ENCODE measurements at regions not wholly inside any gene's neighbourhood (a gene's known extent, or its start where the extent isn't known, plus 50 kb on each side); places are given as distances from the start of the nearest gene placed in this dataset.

GRCh38 chr16:86408685-86409084, 101.6 kb upstream of the FOXF1 start:
- Histone ChIP-seq H3K4me1 (no peaks in the 10 kb centered on the region), H3K4me3 (no peak overlapping the region), H3K9me3 (peaks cover 18% of the 10 kb centered on the region), H3K27ac (no peak overlapping the region), H3K4me2 (no peak overlapping the region)
- CTCF ChIA-PET = interaction anchor here (1.4 kb wide), 1 partner anchor 11 kb away, joined by 3 read pairs; no protein-coding TSS in a partner anchor
- ATAC-seq = no peak; a peak in 1 of 6 replicates
- no peak for FAIRE-seq
- TF ChIP-seq MAZ (IDR thresholded peaks at IDR 0.05; ENCODE audit: borderline replicate concordance, low read depth, low read length) (no peak), MAX (IDR thresholded peaks at IDR 0.05) (no peak), JUN (IDR thresholded peaks at IDR 0.05) (no peak), HOXA7 (CRISPR knock-in tag; IDR thresholded peaks at IDR 0.05) (no peak), TFCP2L1 (CRISPR knock-in tag; IDR thresholded peaks at IDR 0.05) (no peak), HOXB5 (CRISPR knock-in tag; IDR thresholded peaks at IDR 0.05) (no peak), RNF2 (IDR thresholded peaks at IDR 0.05; ENCODE audit: borderline replicate concordance, low read depth) (no peak)
- WGBS (ENCODE audit: missing lambda C conversion rate) = 3% methylated on average over 4 of the region's 4 CpGs
- POLR2A ChIA-PET = no interaction called here
- no peak for DNase-seq (ENCODE audit: low read depth in 1 of 2, low spot score in 1 of 2)

- DNase-seq (ENCODE audit: low read depth in 1 of 2, low spot score in 1 of 2) = no peak
- no peak overlapping the region for H3K4me3 ChIP-seq
- no peaks in the 10 kb centered on the region for H3K4me1 ChIP-seq
- POLR2A ChIA-PET = no interaction called here
- ATAC-seq = no peak
- peaks cover 20% of the 10 kb centered on the region for H3K9me3 ChIP-seq
- FAIRE-seq = no peak
- CTCF ChIA-PET = no interaction called here
- no peak overlapping the region for H3K4me2 ChIP-seq
- 26% methylated on average over 2 of the region's 2 CpGs for WGBS (ENCODE audit: missing lambda C conversion rate)
- H3K27ac ChIP-seq = no peak overlapping the region
- TF ChIP-seq ZNF302 (CRISPR knock-in tag; IDR thresholded peaks at IDR 0.05) = no peak
- TF ChIP-seq RFX5 (IDR thresholded peaks at IDR 0.05) = no peak
Observed at GRCh38 chr16:86410081-86410480, 100.2 kb upstream of the FOXF1 start.

GRCh38 chr16:86410529-86410928, 99.8 kb upstream of the FOXF1 start:
- DNase-seq (ENCODE audit: low read depth in 1 of 2, low spot score in 1 of 2) = no peak
- Histone ChIP-seq H3K4me1 (no peaks in the 10 kb centered on the region), H3K4me2 (no peak overlapping the region), H3K9me3 (peaks cover 20% of the 10 kb centered on the region), H3K4me3 (no peak overlapping the region), H3K27ac (no peak overlapping the region)
- ChIA-PET POLR2A (no interaction called here), CTCF (interaction anchor here (0.5 kb wide), 1 partner anchor 439 kb away, joined by 3 read pairs; no protein-coding TSS in a partner anchor)
- TF ChIP-seq MYC (IDR thresholded peaks at IDR 0.05; ENCODE audit: borderline replicate concordance, low read length) (no peak), USF2 (IDR thresholded peaks at IDR 0.05) (peak; percentile 62)
- 12% methylated on average over 5 of the region's 5 CpGs for WGBS (ENCODE audit: missing lambda C conversion rate)
- no peak for ATAC-seq
- FAIRE-seq = no peak

- WGBS (ENCODE audit: missing lambda C conversion rate) = 11% methylated on average over 7 of the region's 7 CpGs
- Histone ChIP-seq H3K4me3 (no peak overlapping the region), H3K4me1 (no peaks in the 10 kb centered on the region), H3K9me3 (peaks cover 23% of the 10 kb centered on the region), H3K27ac (no peak overlapping the region), H3K4me2 (no peak overlapping the region)
- DNase-seq (ENCODE audit: low read depth in 1 of 2, low spot score in 1 of 2) (no peak), FAIRE-seq (no peak), ATAC-seq (no peak)
- ChIA-PET CTCF (no interaction called here), POLR2A (no interaction called here)
- TF ChIP-seq MAX (IDR thresholded peaks at IDR 0.05) = no peak
- TF ChIP-seq HMGXB4 (CRISPR knock-in tag; IDR thresholded peaks at IDR 0.05; ENCODE audit: borderline replicate concordance) = no peak
- no peak for TF ChIP-seq KDM1A (IDR thresholded peaks at IDR 0.05; ENCODE audit: low read depth)
- TF ChIP-seq JUNB (IDR thresholded peaks at IDR 0.05) = no peak
- TF ChIP-seq SREBF2 (IDR thresholded peaks at IDR 0.05) = no peak
- no peak for TF ChIP-seq ESRRA (IDR thresholded peaks at IDR 0.05; ENCODE audit: borderline replicate concordance, low read length)
- TF ChIP-seq KDM5A (IDR thresholded peaks at IDR 0.05) = no peak
- TF ChIP-seq NPAS2 (CRISPR knock-in tag; IDR thresholded peaks at IDR 0.05; ENCODE audit: borderline replicate concordance) = no peak
Observed at GRCh38 chr16:86411897-86412296, 98.4 kb upstream of the FOXF1 start.

All from A549 (cell line).